ENCODE measurements at regions not wholly inside any gene's neighbourhood (a gene's known extent, or its start where the extent isn't known, plus 50 kb on each side); places are given as distances from the start of the nearest gene placed in this dataset.

- no peak for TF ChIP-seq POLR2A (IDR thresholded peaks at IDR 0.05; ENCODE audit: extremely low read depth, insufficient read length)
- no peak for TF ChIP-seq CTCF (IDR thresholded peaks at IDR 0.05; ENCODE audit: low read depth, low read length)
- TF ChIP-seq MYC (IDR thresholded peaks at IDR 0.05; ENCODE audit: low read depth, low read length): no peak
Observed at GRCh38 chr4:80142394-80143306, 54.7 kb upstream of the PRDM8 start.

Data from NB4 (cell line).